BJ (cell line): ENCODE measurements at regions not wholly inside any gene's neighbourhood (a gene's known extent, or its start where the extent isn't known, plus 50 kb on each side); places are given as distances from the start of the nearest gene placed in this dataset.

ENCODE experiments used
- CTCF ChIA-PET: fragments of 350-600 bp; formaldehyde crosslinking; extraction: SDS; loops from one replicate; lab custom pipeline; 2021; ENCODE audit warnings: antibody characterized with exemption, inconsistent platforms; lab: Yijun Ruan, JAX
- POLR2A ChIA-PET: fragments of 300-600 bp; sonication (Branson Sonifier 250); formaldehyde crosslinking; extraction: SDS; loops from one replicate; lab custom pipeline; 2021; ENCODE audit warnings: antibody characterized with exemption; lab: Charles Lee
- DNase-seq: peaks from one replicate; pipeline ENCODE4 v3.0.0-alpha.2; 2011; ENCODE audit warnings: low read depth
- H3K27me3 ChIP-seq: 2 replicates; pipeline ENCODE4 v1.6.0; 2011; ENCODE audit warnings: low read length; ENCODE audit not compliant: control insufficient read depth, insufficient read depth
- H3K36me3 ChIP-seq: 2 replicates; pipeline ENCODE4 v1.5.1; 2011; ENCODE audit warnings: low read length; ENCODE audit not compliant: control insufficient read depth, insufficient read depth
- H3K4me3 ChIP-seq: 2 replicates; pipeline ENCODE4 v1.5.1; 2011; ENCODE audit warnings: low read depth, mild to moderate bottlenecking, control low read depth, low read length
- TF ChIP-seq, protein P1 (sequence below): IDR thresholded peaks from 2 replicates; pipeline ENCODE4 v1.5.1; 2011; ENCODE audit warnings: low read depth, mild to moderate bottlenecking, control low read depth, inconsistent platforms, low read length, moderate library complexity; ENCODE audit not compliant: insufficient read depth

DNA sequence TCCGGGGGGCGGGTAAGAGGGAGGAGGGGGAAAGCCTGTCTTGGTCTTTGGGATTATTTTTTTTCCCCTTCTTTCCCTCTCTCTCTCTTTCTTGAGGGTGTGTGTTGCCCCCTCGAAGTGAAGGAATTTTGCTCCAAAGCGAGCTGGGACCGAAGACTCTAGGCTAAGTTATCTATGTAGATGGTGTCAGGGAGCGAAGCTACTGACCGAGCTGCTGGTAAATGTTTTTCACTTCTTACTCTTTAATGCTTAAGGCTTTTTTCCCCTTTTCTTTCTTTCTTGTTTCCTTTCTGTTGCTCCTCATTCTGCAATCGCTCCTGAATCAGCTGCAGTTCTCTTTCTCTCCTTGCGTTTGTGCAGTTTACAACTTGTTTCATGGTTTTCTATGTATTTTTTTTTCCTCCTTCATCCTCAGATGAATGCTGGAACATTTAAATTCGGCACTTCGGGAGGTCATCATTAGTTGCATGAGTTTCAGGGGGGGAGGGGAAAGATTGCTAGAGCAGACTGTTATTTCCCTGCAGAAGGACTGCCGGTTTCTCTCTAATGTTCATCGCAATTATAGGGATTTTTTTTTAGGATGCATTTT lies 1312.0 kb upstream of the WWC1 start:
- Histone ChIP-seq H3K36me3 (no peaks in the 10 kb centered on the region), H3K4me3 (no peak overlapping the region), H3K27me3 (no peaks in the 10 kb centered on the region; the same call in 1 of the 2 replicates)
- TF ChIP-seq, protein P1, sequence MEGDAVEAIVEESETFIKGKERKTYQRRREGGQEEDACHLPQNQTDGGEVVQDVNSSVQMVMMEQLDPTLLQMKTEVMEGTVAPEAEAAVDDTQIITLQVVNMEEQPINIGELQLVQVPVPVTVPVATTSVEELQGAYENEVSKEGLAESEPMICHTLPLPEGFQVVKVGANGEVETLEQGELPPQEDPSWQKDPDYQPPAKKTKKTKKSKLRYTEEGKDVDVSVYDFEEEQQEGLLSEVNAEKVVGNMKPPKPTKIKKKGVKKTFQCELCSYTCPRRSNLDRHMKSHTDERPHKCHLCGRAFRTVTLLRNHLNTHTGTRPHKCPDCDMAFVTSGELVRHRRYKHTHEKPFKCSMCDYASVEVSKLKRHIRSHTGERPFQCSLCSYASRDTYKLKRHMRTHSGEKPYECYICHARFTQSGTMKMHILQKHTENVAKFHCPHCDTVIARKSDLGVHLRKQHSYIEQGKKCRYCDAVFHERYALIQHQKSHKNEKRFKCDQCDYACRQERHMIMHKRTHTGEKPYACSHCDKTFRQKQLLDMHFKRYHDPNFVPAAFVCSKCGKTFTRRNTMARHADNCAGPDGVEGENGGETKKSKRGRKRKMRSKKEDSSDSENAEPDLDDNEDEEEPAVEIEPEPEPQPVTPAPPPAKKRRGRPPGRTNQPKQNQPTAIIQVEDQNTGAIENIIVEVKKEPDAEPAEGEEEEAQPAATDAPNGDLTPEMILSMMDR: no peak
- ChIA-PET CTCF (no interaction called here), POLR2A (no interaction called here)
- DNase-seq: no peak

DNA sequence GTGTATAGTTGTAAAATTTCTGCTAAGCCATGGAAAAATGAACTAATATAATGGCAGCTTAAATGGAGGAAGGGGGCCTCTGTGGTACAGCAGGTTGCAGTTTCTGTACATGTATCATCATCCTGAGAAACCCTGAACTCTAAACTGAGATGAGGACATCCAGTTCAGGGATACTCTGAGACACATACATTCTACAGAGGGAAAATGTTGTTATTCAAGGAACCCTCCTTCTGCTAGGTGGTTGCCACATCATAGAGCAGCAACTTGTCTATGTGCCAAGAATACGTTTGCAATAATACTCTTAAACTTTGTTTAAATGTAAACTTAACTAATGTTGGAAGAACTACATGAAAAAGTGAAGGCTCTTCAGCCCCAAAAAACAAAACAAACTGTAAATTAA lies 1310.8 kb upstream of the WWC1 start:
- ChIA-PET POLR2A (no interaction called here), CTCF (no interaction called here)
- H3K27me3 ChIP-seq: no peaks in the 10 kb centered on the region; the same call in 1 of the 2 replicates
- no peak overlapping the region for H3K4me3 ChIP-seq
- no peaks in the 10 kb centered on the region for H3K36me3 ChIP-seq
- DNase-seq: no peak
- TF ChIP-seq, protein P1: no peak

DNA sequence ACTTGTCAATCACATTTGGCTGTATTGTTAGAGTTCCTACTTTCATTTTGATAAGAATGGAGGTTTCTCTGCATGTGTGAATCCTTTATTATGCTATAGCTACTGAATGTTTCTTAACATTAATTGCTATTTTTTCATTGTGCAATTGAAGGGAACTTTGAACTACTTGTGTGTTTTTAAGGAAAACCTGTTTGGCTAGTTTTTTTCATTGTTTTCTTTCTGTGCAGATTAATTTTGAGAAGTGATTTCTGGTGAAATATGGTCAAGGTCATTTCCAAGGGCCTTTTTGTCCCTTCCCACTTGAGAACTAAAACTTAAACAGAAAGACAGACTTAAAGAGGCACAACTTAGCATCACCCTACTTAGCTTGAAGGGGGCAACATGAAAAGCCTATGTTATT lies 1309.2 kb upstream of the WWC1 start:
- H3K4me3 ChIP-seq: no peak overlapping the region
- POLR2A ChIA-PET: no interaction called here
- DNase-seq: no peak
- TF ChIP-seq, protein P1: no peak
- no peaks in the 10 kb centered on the region for H3K36me3 ChIP-seq
- no peaks in the 10 kb centered on the region; the same call in 1 of the 2 replicates for H3K27me3 ChIP-seq
- CTCF ChIA-PET: no interaction called here

DNA sequence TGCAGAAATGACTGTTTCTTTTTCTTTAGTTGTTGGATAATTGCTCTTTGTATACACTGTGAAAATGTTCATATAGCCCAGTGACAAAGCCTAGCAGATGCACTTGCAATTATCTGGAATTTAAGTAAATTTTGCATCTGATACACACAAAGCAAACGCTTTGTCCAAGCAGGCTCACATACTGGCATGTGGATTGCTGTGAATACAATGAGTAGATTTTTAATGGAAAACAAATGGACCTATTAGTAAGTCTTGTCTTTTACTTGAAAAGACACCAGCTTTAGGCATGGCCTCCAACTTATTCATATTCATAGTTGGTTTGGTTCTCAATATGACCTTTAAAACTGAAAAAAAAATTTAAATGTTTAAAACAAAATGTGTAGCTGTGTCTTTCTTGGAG lies 1299.8 kb upstream of the WWC1 start:
- no peak for DNase-seq
- Histone ChIP-seq H3K36me3 (no peaks in the 10 kb centered on the region), H3K27me3 (no peaks in the 10 kb centered on the region), H3K4me3 (no peak overlapping the region)
- ChIA-PET CTCF (no interaction called here), POLR2A (no interaction called here)
- TF ChIP-seq, protein P1: no peak

DNA sequence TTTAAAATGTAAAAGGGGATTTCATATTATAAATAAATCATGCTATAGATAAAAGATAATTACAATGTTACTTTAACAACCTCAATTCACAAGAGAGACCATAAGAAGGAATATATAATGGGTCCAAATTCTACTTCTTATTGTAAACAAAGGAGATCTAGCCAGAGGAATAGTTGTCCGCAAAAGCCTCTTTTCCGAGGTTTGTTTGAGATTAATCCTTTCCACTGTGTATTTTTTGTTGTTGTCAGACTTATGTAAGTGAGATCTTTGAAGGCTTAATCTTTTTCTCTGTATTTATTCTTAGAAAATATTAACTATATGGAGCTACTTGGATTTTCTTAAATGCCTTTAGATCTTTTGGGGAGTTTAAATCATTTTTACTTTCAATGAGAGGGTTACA lies 1299.3 kb upstream of the WWC1 start:
- Histone ChIP-seq H3K27me3 (no peaks in the 10 kb centered on the region), H3K36me3 (no peaks in the 10 kb centered on the region), H3K4me3 (no peak overlapping the region)
- ChIA-PET POLR2A (no interaction called here), CTCF (no interaction called here)
- TF ChIP-seq, protein P1: no peak
- DNase-seq: no peak
